Mucosa of descending colon (tissue), 3 donors: ENCODE measurements at regions not wholly inside any gene's neighbourhood (a gene's known extent, or its start where the extent isn't known, plus 50 kb on each side); places are given as distances from the start of the nearest gene placed in this dataset.

Source experiments
- ATAC-seq: fragments of 200-7000 bp; cut with Tn5 transposase; one replicate; pipeline ENCODE4 v1.9.1; 2020; ENCODE audit warnings: mild to moderate bottlenecking, moderate library complexity
- DNase-seq, 3 donors: peaks; one replicate each; pipeline ENCODE4 v3.0.0-alpha.2; 2020
- H3K36me3 ChIP-seq: fragments of 200-600 bp; one replicate; pipeline ENCODE4 v1.8.0; 2021; ENCODE audit warnings: low read depth, mild to moderate bottlenecking
- H3K4me1 ChIP-seq: fragments of 200-600 bp; one replicate; pipeline ENCODE4 v1.8.0; 2021; ENCODE audit warnings: low read depth, mild to moderate bottlenecking
- H3K4me3 ChIP-seq: fragments of 200-600 bp; one replicate; pipeline ENCODE4 v1.8.0; 2021; ENCODE audit warnings: mild to moderate bottlenecking
- H3K9me3 ChIP-seq: fragments of 200-600 bp; one replicate; pipeline ENCODE4 v1.8.0; 2021; ENCODE audit warnings: mild to moderate bottlenecking
- CTCF ChIP-seq: fragments of 200-600 bp; IDR thresholded peaks from one replicate; pipeline ENCODE4 v1.8.0; 2022; ENCODE audit warnings: antibody characterized with exemption, mild to moderate bottlenecking
- intact Hi-C, 2 donors: fragments of 100-400 bp; cut with DNase I in 1 of 2; cut with micrococcal nuclease in 1 of 2; formaldehyde crosslinking; loops; one replicate each; pipeline versions ENCODE4 v1.11.0 to v1.11.1; 2022; cut with DNase I, micrococcal nuclease
- donor health status: DM: no; HTN: no; CAD: no; lungs with moderate emphysema.
- donor health status: DM: no; HTN: no; CAD: no.
- donor health status: DM: no; HTN: yes; CAD: no.

- intact Hi-C loops = no loop called here
- DNase-seq (no peak), ATAC-seq (no peak)
- TF ChIP-seq CTCF = no peak
- no peaks in the 10 kb centered on the region for H3K36me3 ChIP-seq
- no peaks in the 10 kb centered on the region for H3K9me3 ChIP-seq
- H3K4me1 ChIP-seq = no peaks in the 10 kb centered on the region
- no peak overlapping the region for H3K4me3 ChIP-seq
Measured at GRCh38 chr15:97520689-97521088, 439.8 kb upstream of the ARRDC4 start.

GRCh38 chr15:97521381-97522285 lies 438.9 kb upstream of the ARRDC4 start:
- Histone ChIP-seq H3K4me3 (no peak overlapping the region), H3K9me3 (no peaks in the 10 kb centered on the region), H3K36me3 (no peaks in the 10 kb centered on the region), H3K4me1 (no peaks in the 10 kb centered on the region)
- no peak for TF ChIP-seq CTCF
- no peak for DNase-seq
- ATAC-seq = no peak
- intact Hi-C loops = no loop called here

- ATAC-seq (no peak), DNase-seq (no peak)
- Histone ChIP-seq H3K4me1 (no peaks in the 10 kb centered on the region), H3K36me3 (no peaks in the 10 kb centered on the region), H3K9me3 (no peaks in the 10 kb centered on the region), H3K4me3 (no peak overlapping the region)
- intact Hi-C loops = no loop called here
- no peak for TF ChIP-seq CTCF
Measured at GRCh38 chr15:97522347-97522746, 438.2 kb upstream of the ARRDC4 start.

- Histone ChIP-seq H3K9me3 (no peaks in the 10 kb centered on the region), H3K4me1 (no peaks in the 10 kb centered on the region), H3K4me3 (no peak overlapping the region), H3K36me3 (no peaks in the 10 kb centered on the region)
- DNase-seq (no peak), ATAC-seq (no peak)
- intact Hi-C loops = no loop called here
- TF ChIP-seq CTCF = no peak
Measured at GRCh38 chr15:97525809-97526208, 434.7 kb upstream of the ARRDC4 start.

GRCh38 chr15:97528238-97528637 lies 432.3 kb upstream of the ARRDC4 start:
- no peak for DNase-seq
- Histone ChIP-seq H3K4me3 (no peak overlapping the region), H3K9me3 (no peaks in the 10 kb centered on the region), H3K4me1 (no peaks in the 10 kb centered on the region), H3K36me3 (no peaks in the 10 kb centered on the region)
- intact Hi-C loops = no loop called here
- no peak for ATAC-seq
- no peak for TF ChIP-seq CTCF
